ENCODE measurements at regions not wholly inside any gene's neighbourhood (a gene's known extent, or its start where the extent isn't known, plus 50 kb on each side); places are given as distances from the start of the nearest gene placed in this dataset.
"Not testable (repeated sequence)": the region's sequence is repeated elsewhere in the genome, so short reads cannot be mapped to it uniquely, and the experiment has no call there.

DNA sequence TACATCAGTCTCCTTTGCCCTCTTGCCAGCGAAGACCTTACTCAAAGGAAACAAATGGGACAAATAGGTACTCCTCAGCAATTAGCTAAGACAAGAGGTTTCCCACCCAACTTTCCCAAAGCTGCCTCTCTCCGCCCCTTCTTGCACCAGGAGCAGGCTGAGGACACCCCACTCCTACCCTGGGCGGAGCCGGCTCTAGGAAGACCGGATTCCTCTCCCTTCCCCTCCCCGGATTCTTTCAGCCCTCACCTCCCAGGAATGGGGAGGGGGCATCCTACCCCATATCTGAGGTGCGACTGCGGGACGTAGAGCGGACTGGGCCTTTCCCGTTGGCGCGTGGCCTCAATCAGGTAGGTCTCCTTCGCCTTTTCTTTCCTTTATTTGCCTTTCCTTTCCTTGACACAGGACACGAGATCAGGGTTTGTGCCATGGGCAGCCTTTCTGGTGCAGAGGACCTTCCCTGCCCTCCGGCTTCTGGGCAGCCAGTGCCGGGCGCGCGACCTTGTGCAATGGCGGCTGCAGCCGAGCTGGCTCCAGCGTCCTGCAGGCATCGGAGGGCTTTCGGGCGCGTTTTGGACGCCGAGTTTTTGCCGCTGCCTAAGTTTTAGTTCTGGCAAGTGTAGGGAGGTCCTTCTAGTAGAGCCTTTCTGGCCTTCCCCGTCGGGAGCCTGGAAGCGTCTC, 279.9 kb downstream of the PLS3 start:
- not testable (repeated sequence) for DNase-seq (ENCODE audit: low read depth)

DNA sequence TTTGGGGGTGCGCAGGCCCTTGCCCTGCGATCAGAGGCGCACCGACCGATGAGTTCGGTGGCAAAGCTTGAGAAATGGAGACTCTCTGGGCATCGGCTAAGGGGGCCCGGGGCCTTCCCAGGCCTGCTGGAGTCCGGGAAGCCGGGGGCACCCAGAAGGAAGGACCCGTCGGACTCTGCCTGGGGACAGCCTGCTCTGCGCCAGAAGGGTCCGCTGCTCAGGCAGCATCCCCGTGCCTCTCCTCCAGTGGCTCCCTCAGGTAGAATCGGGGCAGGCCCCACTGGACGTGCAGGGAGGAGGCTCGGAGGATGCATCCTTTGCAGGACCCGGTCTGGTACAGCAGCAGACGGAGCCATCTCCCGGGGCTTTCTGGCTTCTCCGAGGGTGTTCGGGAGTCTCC, 290.0 kb downstream of the PLS3 start:
- DNase-seq (ENCODE audit: low read depth): not testable (repeated sequence)

DNA sequence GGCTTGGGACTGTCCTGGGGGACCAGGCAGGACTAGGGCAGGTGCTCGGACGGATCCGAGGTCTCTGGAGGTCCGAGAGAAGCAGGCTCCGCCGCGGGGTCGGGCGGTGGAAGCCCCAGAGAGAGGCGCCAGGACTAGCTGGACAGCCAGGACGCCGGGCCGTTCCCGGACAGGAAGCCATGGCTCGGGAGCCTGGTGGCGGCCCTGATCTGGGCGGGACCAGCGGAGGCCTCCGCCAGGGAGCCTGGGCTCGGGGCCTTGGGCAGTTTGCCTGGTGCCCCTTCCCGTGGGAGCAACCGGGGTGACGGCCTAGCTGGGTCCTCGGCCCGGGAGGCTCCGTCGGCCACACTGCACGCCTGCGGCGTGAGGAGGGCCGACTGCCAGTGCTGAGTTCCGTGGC, 292.3 kb downstream of the PLS3 start:
- DNase-seq (ENCODE audit: low read depth): peak; percentile 8

DNA sequence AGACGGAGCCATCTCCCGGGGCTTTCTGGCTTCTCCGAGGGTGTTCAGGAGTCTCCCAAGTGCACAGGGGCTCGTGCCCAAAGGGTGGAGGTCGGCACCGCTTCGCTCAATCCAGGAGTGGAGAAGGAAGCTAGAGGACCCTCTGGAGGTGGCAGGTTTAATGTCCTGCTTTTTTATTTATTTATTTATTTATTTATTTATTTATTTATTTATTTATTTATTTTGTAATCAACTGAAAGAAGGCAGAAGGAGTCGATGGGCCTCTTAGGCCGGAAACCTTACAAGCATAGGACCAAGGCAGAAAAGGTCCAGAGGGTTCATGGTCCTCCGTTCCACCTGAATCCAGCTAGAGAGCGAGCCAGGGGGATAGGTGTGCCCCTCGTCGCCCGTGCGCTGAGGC, 289.4 kb upstream of the AGTR2 start:
- not testable (repeated sequence) for DNase-seq (ENCODE audit: low read depth)

DNA sequence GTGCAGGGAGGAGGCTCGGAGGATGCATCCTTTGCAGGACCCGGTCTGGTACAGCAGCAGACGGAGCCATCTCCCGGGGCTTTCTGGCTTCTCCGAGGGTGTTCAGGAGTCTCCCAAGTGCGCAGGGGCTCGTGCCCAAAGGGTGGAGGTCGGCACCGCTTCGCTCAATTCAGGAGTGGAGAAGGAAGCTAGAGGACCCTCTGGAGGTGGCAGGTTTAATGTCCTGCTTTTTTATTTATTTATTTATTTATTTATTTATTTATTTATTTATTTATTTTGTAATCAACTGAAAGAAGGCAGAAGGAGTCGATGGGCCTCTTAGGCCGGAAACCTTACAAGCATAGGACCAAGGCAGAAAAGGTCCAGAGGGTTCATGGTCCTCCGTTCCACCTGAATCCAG, 286.4 kb upstream of the AGTR2 start:
- DNase-seq (ENCODE audit: low read depth): not testable (repeated sequence)

DNA sequence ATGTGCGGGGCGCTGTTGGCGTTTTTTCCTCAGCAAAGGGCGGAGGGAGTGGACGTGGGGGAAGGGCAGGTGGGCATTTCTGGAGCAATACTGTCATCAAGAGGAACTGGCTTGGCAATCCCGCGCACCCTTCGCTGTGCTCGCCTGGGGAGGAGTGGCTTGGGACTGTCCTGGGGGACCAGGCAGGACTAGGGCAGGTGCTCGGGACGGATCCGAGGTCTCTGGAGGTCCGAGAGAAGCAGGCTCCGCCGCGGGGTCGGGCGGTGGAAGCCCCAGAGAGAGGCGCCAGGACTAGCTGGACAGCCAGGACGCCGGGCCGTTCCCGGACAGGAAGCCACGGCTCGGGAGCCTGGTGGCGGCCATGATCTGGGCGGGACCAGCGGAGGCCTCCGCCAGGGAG, 282.5 kb upstream of the AGTR2 start:
- not testable (repeated sequence) for DNase-seq (ENCODE audit: low read depth)

DNA sequence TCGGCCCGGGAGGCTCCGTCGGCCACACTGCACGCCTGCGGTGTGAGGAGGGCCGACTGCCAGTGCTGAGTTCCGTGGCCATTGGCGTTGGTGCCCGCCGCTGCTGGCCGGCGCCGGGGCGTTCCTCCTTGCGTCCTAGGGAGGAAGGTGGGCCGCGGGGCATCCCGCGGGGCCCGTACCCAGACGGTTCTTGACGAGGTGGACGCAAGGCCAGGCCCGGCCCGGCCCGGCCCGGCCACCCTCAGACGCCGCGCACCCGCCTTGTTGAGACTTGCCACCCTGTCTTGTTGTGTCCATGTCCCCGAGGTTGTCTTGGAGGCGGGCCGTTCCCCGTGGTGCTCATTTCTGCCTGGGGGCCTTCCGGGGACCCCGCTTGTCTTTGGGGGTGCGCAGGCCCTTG, 282.0 kb upstream of the AGTR2 start:
- DNase-seq (ENCODE audit: low read depth): not testable (repeated sequence)

DNA sequence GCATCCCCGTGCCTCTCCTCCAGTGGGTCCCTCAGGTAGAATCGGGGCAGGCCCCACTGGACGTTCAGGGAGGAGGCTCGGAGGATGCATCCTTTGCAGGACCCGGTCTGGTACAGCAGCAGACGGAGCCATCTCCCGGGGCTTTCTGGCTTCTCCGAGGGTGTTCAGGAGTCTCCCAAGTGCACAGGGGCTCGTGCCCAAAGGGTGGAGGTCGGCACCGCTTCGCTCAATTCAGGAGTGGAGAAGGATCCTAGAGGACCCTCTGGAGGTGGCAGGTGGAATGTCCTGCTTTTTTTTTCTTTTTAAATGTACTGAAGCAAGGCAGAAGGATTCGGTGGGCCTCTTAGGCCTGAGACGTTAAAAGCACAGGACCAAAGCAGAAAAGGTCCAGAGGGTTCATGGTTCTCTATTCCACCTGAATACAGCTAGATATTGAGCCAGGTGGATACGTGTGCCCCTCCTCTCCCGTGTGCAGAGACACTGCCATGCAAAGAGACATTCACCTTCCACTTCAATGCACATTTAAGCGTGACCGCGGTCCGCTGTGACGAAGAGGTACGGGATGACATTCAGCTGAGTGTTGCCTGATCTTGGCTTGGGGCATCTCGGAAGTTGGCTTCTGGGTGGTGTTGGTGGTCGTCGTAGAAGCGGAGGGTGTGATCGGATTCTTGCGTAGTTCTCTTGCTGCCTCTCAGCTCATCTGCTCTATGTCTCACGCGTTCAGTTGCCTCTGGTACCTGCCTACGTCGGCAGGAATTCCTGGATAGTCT, 281.2 kb upstream of the AGTR2 start:
- no peak for DNase-seq (ENCODE audit: low read depth)

DNA sequence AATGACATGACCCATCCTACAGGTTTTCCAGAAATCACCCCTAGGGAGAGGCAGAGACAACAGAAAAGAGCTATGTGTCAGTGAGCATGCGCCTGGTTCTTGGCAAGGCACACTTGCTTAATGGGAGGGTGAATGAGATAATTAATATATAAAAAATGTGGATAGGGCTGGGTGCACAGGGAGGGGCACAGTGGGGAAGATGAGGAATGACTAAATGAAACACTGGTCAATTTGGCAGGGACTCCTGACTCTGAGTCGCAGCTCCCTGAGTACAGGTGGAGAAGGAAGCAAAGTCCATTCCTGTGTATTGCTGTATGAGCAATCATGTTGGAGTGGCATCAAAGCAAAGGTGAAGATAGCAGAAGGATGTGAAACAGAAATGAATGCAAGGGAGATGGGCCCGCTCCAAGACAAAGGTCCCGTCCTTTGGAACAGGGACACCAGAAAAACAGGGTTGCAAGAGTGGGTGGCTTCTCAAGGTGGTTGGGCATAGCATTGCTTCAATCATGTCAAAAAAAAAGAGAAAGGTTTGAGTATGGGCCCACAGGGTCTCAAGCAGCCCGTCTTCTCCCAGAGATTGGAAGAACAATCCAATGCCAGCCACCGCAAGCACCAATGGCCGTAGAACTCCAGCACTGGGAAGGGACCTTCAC, 278.4 kb upstream of the AGTR2 start:
- DNase-seq (ENCODE audit: low read depth): no peak

DNA sequence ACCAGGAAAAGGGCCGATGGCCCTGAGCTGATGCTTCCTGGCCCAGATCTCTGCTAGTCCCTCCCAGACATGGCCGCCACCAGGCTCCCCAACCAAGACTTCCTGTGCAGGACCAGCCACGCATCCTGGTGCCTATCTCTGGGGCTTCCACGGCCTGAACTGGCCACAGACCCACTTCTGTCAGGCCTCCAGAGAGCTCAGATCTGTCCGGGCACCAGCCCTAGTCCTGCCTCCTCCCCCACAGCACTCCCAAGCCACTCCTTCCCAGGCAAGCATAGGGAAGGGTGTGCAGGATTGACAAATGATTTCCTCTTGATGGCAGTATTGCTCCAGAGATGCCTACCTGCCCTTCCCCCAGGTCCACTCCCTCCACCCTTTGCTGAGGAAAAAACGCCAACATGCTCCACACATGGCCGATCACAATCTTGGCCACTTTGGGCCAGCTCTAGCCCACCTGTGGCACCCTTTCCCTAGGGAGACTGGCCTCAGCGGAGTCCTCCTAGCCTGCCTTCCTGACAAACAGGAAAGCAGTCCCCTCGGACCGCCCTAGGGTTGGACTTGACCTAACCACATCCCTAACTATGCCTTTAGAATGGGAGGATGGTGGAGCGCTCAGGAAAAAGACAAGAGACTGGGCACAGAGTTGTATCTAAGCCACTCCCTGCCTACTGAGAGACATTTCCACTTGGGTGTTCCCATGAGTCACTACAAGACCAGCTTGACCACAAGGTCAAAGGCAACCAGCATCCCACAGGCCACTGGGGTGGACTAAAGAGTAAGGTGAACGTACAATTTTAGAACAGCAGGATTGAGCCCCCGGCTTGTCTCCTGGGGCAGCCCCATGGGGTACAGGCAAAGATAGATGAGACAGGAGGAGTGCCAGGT, 277.5 kb upstream of the AGTR2 start:
- DNase-seq (ENCODE audit: low read depth): peak; percentile 23

DNA sequence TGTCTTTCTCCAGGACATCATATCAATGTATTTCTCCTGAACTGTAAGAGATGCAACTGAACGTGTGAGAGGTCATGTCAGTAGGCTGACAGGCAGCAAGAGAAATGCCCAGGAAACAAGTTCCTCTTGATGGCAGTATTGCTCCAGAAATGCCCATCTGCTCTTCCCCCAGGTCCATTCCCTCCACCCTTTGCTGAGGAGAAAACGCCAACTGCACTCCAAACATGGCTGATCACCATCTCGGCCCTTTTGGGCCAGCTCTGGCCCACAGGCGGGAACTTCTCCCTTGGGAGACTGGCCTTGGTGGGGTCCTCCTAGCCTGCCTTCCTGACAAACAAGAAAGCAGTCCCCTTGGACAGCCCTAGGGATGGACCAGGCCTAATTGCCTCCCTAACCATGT, 276.5 kb upstream of the AGTR2 start:
- no peak for DNase-seq (ENCODE audit: low read depth)

DNA sequence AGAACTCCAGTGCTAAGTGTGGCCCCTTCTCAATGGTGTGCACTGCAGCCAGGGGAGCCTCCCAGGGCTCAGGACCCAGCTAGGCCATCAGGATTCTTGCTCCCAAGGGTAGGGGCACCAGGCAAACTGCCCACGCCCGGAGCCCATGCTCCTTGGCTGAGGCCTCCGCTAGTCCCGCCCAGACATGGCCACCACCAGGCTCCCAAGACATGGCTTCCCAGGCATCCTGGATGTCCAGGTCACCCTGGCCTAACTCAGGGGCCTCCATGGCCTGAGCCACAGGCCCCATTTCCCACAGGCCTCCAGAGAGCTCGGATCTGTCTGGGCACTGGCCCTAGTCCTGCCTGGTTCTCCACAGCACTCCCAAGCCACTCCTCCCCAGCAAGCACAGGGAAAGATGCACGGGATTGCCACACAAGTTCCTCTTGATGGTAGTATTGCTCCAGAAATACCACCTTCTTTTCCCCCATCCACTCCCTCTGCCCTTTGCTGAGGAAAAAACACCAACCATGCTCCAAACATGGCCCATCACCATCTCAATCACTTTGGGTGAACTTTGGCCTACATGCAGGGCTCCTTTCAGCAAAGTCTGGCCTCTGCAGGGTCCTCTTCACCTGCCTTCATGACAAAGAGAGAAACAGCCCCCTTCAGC, 274.7 kb upstream of the AGTR2 start:
- no peak for DNase-seq (ENCODE audit: low read depth)

DNA sequence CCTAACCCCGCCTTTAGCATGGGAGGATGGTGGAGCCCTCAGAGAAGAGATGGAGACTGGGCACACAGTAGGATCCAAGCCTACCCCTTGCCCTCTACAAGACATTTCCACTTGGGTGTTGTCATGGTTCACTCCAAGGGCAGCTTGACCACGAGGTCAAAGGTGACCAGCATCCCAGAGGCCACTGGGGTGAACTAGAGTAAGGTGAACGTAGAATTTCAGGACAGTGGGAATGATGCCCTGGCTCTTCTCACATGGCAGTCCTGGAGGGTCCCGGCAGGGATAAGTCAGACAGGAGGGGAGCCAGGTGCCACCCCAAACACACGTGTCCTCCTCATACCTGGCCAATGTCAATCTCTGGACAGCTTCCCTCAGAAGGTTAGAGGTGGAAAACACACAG, 274.2 kb upstream of the AGTR2 start:
- DNase-seq (ENCODE audit: low read depth): no peak

DNA sequence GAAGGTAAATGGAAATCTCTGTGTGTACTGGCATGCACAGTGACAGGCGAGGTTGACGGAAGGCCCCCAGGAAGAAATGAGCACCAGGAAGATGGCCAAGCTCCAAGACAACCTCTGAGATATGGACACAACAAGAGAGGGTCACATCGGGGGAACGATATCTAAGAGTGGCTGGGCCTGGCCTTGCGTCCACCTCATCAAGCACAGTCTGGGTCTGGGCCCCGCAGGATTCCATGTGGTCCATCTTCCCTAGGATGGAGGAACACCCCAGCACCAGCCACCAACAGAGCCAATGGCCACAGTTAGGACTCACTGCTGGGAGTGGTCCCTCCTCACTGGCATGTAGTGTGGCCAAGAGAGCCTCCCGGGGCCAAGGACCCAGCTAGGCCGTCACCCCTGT, 272.6 kb upstream of the AGTR2 start:
- DNase-seq (ENCODE audit: low read depth): no peak

DNA sequence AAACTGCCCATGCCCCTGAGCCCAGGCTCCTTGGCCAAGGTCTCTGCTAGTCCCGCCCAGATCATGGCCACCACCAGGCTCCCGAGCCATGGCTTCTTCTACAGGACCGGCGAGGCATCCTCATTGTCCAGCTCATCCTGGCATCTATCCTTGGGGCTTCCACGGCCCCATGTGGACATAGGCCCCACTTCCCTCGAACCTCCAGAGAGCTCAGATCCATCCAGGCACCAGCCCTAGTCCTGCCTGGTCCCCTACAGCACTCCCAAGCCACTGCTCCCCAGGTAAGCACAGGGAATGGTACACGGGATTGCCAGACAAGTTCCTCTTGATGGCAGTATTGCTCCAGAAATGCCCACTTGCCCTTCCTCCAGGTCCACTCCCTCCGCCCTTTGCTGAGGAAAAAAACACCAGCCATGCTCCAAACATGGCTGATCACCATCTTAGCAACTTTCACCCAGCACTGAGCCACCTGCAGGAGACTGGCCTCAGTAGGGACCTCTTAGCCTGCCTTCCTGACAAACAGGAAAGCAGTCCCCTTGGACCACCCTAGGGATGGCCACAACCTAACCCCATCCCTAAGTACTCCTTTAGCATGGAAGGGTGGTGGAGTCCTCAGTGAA, 272.1 kb upstream of the AGTR2 start:
- DNase-seq (ENCODE audit: low read depth): peak; percentile 42

DNA sequence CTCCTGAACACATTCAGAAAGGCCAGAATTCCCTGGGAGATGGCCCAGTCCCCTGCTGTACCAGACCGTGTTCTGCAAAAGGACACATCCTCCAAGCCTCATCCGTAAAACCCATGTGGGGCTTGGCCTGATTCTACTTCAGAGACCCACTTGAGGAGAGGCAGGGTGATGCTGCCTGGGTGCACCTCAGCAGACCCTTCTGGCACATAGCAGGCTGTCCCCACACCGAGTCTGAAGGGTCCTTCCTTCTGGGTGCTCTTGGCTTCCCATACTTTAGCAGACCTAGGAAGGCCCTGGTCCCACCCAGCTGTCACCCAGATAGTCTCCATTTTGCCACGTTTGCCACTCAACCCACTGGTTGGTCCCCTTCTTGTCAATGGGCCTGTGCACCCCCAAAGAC, 270.1 kb upstream of the AGTR2 start:
- DNase-seq (ENCODE audit: low read depth): no peak

DNA sequence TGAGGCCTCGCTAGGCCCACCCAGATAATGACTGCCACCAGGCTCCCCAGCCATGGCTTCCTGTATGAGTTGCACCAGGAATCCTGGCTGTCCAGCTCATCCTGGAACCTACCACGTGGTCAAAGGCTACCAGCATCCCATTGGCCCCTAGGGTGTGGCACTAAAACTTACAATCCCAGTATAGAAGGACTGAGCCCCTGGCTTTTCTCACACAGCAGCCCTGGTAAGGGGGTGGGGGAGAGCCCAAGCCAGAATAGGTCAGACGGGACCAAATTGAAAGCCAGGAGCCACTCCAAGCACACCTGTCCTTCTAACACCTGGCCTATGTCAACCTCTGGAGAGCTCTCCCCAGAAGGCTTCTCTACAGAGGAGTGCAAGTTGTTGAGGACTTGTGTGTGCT, 269.3 kb upstream of the AGTR2 start:
- DNase-seq (ENCODE audit: low read depth): no peak

DNA sequence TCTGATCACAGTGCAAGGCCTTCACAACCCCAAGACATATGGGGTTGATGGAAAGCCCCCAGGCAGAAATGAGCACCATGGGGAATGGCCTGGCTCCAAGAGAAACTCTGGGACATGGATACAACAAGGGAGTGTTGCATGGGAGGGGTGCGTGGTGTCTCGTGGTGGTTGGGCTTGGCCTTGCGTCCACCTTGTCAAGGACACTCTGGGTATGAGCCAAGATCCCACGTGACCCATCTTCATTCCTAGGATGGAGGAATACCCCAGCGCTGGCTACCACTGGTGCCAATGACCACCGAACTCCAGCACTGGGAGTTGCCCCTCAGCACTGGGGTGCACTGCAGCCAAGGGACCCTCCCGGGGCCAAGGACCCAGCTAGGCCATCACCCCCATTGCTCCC, 267.5 kb upstream of the AGTR2 start:
- DNase-seq (ENCODE audit: low read depth): no peak

DNA sequence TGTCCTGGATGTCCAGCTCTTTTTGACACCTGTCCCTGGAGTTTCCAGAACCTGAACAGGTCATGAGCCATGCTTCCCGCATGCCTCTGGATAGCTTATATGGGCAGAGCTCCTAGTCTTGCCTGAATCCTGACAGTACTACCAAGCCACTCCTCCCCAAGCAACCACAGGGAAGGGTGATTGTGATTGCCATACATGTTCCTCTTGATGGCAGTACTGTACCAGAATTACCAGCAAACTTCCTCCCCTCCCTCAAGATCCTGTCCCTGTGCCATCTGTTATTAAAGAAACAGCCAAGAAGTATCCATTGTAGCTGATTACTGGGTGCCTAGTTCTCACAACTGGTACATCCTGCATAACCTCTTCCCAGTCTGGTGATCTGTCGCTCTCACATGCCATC, 264.3 kb upstream of the AGTR2 start:
- no peak for DNase-seq (ENCODE audit: low read depth)

DNA sequence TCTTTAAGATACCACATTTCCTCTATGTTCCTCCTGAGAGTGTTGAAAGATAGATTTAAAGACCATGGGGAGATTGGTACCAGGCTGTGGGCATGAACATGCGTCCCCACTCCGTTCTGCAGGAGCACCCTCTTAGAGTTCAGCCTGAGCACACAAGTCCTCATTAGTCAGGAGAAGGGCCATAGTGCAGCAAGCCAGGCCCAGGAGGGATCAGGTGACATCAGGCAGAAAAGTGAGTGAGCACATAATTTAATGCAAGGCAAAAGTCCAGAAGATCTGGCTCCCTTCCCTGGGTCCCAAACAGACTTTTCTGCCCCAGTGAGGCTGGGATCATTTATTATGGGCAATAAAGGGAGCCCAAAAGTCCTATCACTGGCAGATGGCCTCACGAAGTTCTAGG, 263.7 kb upstream of the AGTR2 start:
- no peak for DNase-seq (ENCODE audit: low read depth)

DNA sequence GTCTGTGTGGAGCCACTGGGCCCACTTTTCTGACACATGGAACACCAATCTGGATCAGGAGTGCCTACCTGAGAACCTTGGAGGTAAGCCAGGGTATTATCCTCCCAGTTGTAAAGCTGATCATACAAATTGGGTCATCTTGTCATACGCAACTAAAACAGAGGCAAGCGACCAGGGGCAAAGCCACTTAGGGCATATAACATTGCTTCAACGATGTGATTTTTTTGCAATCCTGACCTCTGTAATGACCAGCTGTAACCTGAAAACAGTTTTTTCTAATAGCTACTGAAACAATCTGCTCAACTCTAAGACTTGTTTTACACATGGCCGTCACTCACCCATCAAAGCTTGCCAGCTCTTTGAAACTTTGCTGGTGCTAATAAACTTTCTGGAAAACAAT, 261.5 kb upstream of the AGTR2 start:
- no peak for DNase-seq (ENCODE audit: low read depth)
